Panc1 (cell line): ENCODE measurements at regions not wholly inside any gene's neighbourhood (a gene's known extent, or its start where the extent isn't known, plus 50 kb on each side); places are given as distances from the start of the nearest gene placed in this dataset.

Source experiments
- POLR2AphosphoS5 ChIP-seq: IDR thresholded peaks from 2 replicates; pipeline ENCODE4 v1.6.1; 2012; ENCODE audit warnings: mild to moderate bottlenecking, low read depth, low read length, moderate library complexity
- SIN3A ChIP-seq: IDR thresholded peaks from 2 replicates; pipeline ENCODE4 v1.6.1; 2012; ENCODE audit warnings: low read depth, mild to moderate bottlenecking, low read length, moderate library complexity, borderline replicate concordance; ENCODE audit not compliant: insufficient read depth
- TCF7L2 ChIP-seq: IDR thresholded peaks from 2 replicates; pipeline ENCODE4 v1.6.1; 2011; ENCODE audit warnings: mild to moderate bottlenecking, low read depth, low read length, inconsistent platforms
- TF ChIP-seq, protein P1 (sequence below): fragments of 450-650 bp; IDR thresholded peaks from 2 replicates; pipeline ENCODE4 v1.5.1; 2017; ENCODE audit warnings: mild to moderate bottlenecking

GRCh38 chr9:79210541-79211243 lies 361.1 kb upstream of the TLE4 start:
- TF ChIP-seq, protein P1, sequence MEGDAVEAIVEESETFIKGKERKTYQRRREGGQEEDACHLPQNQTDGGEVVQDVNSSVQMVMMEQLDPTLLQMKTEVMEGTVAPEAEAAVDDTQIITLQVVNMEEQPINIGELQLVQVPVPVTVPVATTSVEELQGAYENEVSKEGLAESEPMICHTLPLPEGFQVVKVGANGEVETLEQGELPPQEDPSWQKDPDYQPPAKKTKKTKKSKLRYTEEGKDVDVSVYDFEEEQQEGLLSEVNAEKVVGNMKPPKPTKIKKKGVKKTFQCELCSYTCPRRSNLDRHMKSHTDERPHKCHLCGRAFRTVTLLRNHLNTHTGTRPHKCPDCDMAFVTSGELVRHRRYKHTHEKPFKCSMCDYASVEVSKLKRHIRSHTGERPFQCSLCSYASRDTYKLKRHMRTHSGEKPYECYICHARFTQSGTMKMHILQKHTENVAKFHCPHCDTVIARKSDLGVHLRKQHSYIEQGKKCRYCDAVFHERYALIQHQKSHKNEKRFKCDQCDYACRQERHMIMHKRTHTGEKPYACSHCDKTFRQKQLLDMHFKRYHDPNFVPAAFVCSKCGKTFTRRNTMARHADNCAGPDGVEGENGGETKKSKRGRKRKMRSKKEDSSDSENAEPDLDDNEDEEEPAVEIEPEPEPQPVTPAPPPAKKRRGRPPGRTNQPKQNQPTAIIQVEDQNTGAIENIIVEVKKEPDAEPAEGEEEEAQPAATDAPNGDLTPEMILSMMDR = no peak
- TF ChIP-seq TCF7L2 (no peak), POLR2AphosphoS5 (no peak), SIN3A (no peak)
